ENCODE measurements at regions not wholly inside any gene's neighbourhood (a gene's known extent, or its start where the extent isn't known, plus 50 kb on each side); places are given as distances from the start of the nearest gene placed in this dataset.

DNA sequence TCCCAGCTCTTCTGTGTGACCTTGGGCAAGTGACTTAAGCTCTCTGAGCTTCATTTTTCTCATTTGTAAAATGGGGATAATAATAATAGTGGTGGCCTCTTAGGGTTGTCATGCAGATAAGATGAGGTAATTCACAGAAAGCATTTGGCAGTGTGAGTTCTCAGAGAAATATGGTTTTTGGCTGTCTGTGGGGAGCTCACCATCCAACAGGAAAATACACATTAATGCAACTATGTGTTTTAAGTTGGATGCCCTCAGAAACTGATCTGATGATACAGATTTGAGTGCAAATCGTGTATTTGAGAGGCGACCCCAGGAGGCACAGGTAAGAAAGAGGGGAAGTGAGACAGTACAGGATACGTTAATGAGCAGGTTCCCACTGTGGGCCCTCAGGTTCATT lies 56.1 kb upstream of the SPRED2 start:
- Histone ChIP-seq H3K4me3 (no peak overlapping the region), H3K4me1 (no peaks in the 10 kb centered on the region), H3K27ac (no peak overlapping the region), H3K36me3 (no peaks in the 10 kb centered on the region), H3K27me3 (no peaks in the 10 kb centered on the region), H3K9me3 (no peaks in the 10 kb centered on the region)
- TF ChIP-seq CTCF (IDR thresholded peaks at IDR 0.05), result no peak
- no peak for TF ChIP-seq POLR2A (IDR thresholded peaks at IDR 0.05)
- no peak for DNase-seq

GRCh38 chr2:65487404-65487803 lies 55.0 kb upstream of the SPRED2 start:
- Histone ChIP-seq H3K27me3 (no peaks in the 10 kb centered on the region), H3K36me3 (no peaks in the 10 kb centered on the region), H3K4me1 (no peaks in the 10 kb centered on the region), H3K9me3 (no peaks in the 10 kb centered on the region), H3K27ac (no peak overlapping the region), H3K4me3 (no peak overlapping the region)
- TF ChIP-seq POLR2A (IDR thresholded peaks at IDR 0.05), result no peak
- TF ChIP-seq CTCF (IDR thresholded peaks at IDR 0.05), result no peak
- no peak for DNase-seq

GRCh38 chr2:65486802-65487201 lies 54.4 kb upstream of the SPRED2 start:
- H3K9me3 ChIP-seq, result no peaks in the 10 kb centered on the region
- H3K4me1 ChIP-seq, result no peaks in the 10 kb centered on the region
- H3K4me3 ChIP-seq, result no peak overlapping the region
- no peaks in the 10 kb centered on the region for H3K36me3 ChIP-seq
- no peak overlapping the region for H3K27ac ChIP-seq
- H3K27me3 ChIP-seq, result no peaks in the 10 kb centered on the region
- no peak for DNase-seq
- no peak for TF ChIP-seq CTCF (IDR thresholded peaks at IDR 0.05)
- TF ChIP-seq POLR2A (IDR thresholded peaks at IDR 0.05), result no peak

DNA sequence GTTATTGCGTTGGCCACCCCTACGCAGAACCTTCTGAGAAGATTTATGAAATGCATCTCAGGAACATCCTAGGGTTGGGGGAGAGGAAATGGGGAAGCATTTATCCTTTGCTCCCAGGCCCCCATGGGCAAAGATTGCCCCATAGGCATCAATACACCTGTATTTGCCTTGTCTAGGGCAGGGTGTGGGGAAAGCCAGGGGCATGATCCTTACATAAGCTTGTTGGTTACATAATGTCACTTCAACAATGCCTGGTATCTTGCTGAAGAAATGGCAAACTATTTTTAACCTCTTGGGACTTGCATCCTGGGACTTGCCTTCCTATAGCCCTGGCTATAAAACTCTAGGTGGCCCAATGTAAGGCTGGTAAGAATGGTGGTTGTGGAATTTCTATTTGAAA lies 53.9 kb upstream of the SPRED2 start:
- TF ChIP-seq CTCF (IDR thresholded peaks at IDR 0.05), result no peak
- TF ChIP-seq POLR2A (IDR thresholded peaks at IDR 0.05), result no peak
- Histone ChIP-seq H3K9me3 (no peaks in the 10 kb centered on the region), H3K4me1 (no peaks in the 10 kb centered on the region), H3K4me3 (no peak overlapping the region), H3K27ac (no peak overlapping the region), H3K27me3 (no peaks in the 10 kb centered on the region), H3K36me3 (no peaks in the 10 kb centered on the region)
- DNase-seq, result no peak

GRCh38 chr2:65485839-65486238 lies 53.4 kb upstream of the SPRED2 start:
- Histone ChIP-seq H3K4me3 (no peak overlapping the region), H3K9me3 (no peaks in the 10 kb centered on the region), H3K27ac (no peak overlapping the region), H3K27me3 (no peaks in the 10 kb centered on the region), H3K4me1 (no peaks in the 10 kb centered on the region), H3K36me3 (no peaks in the 10 kb centered on the region)
- DNase-seq, result no peak
- TF ChIP-seq CTCF (IDR thresholded peaks at IDR 0.05), result no peak
- TF ChIP-seq POLR2A (IDR thresholded peaks at IDR 0.05), result no peak

DNA sequence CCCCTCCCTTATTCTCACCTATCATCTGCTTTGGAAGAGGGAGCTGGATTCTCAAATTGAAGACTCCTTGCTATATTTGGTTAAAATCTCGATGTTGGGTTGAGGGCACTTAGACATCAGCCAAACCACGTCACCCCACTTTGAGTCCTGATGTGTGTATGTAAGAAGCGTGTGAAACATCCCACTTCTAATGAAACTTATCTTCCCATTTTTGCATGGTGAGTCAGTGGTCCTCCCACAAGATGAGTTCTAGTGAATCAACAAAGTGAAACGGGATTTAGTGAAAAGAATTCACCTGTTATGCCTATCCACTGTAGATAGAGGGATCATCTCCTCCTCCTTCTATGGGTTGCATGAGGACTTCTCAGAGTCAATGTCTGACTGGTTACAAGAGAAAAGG lies 51.4 kb upstream of the SPRED2 start:
- Histone ChIP-seq H3K27me3 (no peaks in the 10 kb centered on the region), H3K36me3 (no peaks in the 10 kb centered on the region), H3K4me1 (no peaks in the 10 kb centered on the region), H3K4me3 (no peak overlapping the region), H3K9me3 (no peaks in the 10 kb centered on the region), H3K27ac (no peak overlapping the region)
- no peak for TF ChIP-seq CTCF (IDR thresholded peaks at IDR 0.05)
- no peak for TF ChIP-seq POLR2A (IDR thresholded peaks at IDR 0.05)
- no peak for DNase-seq

Data from Peyer's patch (tissue), 4 donors.